ENCODE measurements at regions not wholly inside any gene's neighbourhood (a gene's known extent, or its start where the extent isn't known, plus 50 kb on each side); places are given as distances from the start of the nearest gene placed in this dataset.

DNA sequence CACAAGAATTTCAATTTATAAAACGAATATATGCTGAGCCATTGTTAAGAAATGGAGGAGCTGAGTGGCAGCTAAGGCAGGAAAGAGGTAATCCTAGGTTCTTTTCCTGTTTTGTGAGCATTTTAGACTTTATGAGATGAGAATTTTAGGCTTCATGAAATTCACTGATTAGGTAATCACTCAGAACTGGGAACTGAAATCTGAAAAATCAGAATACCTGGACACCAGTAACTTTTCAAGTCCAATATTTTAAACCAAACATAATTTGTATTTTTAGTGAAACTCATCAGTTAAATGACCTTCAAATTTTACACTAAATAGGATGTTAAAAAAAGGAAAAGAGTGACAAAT, 389.9 kb downstream of the HTR1B start:
- no peak for DNase-seq (ENCODE audit: low spot score)

DNA sequence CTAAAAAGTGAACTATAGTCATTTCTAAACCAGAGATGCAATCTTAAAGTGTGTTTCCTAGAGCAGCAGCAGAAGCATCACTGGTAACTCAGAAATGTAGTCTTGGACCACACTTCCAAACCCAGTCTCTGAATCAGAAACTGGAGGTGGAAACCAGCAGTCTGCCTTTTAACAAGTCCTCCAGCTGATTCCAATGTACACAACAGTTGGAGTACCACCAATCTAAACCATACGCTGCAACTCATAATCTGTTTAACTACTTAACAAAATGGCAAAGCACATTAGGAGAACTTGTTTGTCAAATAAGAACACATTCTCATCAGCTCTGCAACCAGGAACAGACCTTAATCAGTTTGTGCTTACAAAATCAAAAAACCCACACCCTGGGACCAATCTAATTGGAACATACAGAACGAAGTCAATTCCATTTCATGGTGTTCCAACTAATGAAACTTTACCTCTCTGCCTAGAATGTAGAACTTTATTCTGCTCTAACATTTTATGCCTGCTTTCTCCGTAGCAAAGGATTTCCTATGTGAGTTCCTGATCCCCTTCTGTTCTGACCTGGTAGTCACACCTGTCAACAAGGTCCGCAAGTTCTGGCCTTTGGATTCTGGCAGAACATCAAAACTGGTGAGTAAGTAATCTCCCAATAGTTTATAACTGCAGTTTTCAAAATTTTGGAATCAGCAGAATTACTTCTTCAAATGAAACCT, 390.4 kb downstream of the HTR1B start:
- no peak for DNase-seq (ENCODE audit: low spot score)

- DNase-seq (ENCODE audit: low spot score) = no peak
Observed at GRCh38 chr6:77063494-77063893, 399.8 kb downstream of the HTR1B start.

DNA sequence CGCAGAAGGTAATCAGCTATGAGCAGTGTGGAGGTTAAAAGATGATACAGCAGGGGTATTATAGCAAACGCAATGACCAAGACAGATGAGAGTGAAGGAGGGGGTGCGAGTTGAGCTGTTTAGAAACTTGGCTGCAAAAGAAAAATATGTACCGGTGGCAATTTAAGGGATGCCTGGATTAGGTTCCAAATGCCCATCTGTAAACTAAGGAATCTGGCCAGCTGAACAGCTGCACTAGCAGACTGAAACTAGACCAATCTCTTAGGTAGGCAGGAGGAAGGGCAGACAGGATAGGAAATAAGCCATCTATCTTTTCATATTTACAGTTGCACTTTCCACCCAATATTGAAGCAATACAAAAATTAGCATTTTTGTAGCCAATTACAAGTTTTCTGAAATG, 407.6 kb downstream of the HTR1B start:
- DNase-seq (ENCODE audit: low spot score) = no peak

GRCh38 chr6:77040568-77041195, 422.6 kb downstream of the HTR1B start:
- DNase-seq (ENCODE audit: low spot score) = no peak

- no peak for DNase-seq (ENCODE audit: low spot score)
Observed at GRCh38 chr6:77038807-77039206, 424.5 kb downstream of the HTR1B start.

DNA sequence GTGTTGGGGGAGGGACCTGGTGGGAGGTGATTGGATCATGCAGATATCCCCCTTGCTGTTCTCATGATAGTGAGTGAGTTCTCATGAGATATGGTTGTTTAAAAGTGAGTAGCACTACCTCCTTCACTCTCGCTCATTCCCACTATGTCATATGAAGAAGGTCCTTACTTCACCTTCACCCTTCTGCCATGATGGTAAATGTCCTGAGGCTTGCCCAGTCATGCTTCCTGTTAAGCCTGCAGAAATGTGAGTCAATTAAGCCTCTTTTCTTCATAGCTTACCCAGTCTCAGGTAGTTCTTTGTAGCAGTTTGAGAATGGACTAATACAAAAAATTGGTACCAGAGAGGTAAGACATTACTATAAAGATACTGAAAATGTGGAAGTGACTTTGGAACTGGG, 425.9 kb downstream of the HTR1B start:
- DNase-seq (ENCODE audit: low spot score) = no peak

DNA sequence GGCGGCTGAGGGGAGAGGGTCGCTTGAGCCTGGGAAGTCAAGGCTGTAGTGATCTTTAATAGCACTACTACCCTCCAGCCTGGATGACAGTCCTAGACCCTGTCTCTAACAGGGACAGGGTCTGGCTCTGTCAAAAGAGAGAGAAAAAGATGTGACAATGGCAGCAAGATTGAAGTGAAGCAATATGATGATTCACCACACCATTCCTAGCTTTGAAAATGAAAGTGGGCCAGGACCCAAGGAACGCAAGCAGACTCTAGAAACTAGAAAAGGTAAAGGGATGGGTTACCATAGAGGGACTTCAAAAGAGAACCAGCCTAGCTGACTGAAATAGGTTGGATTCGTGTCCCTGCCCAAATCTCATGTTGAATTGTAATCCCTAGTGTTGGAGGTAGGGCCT, 426.9 kb downstream of the HTR1B start:
- no peak for DNase-seq (ENCODE audit: low spot score)

- DNase-seq (ENCODE audit: low spot score) = no peak
Observed at GRCh38 chr6:77034161-77034560, 429.1 kb downstream of the HTR1B start.

DNA sequence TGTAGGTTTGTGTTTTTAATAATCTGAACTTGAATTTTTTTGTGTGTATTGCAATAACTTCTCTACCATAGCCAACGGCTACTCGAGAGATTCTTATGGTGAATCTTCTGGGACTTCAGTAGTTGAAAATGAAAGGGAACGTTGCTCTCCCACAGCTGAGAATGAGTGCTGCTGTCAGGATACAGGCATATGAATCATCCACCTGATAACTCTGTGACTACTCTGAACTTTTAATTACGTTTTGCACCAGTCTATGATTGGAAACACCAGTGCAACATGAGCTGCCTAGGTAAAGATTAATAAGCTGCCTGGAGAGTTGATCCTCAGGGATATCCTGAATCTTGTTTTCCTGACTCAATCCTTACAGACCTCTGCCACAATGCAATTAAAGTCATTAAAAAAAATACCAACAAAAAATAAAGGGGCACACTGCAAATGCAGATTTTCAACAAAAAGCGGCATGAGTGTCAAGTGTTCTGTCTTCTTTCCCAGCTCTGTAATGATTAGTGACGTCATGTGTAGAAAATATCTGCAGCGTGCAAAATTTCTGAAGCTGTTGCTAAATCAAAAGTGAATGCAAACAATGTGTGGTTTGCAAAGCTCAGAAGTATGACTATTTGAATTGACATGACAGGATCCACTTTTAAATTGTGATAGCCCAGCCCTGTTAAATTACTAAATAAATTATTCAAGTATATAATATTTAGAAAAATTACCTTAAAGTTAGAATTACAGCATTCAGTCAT, 432.2 kb downstream of the HTR1B start:
- DNase-seq (ENCODE audit: low spot score) = no peak

DNA sequence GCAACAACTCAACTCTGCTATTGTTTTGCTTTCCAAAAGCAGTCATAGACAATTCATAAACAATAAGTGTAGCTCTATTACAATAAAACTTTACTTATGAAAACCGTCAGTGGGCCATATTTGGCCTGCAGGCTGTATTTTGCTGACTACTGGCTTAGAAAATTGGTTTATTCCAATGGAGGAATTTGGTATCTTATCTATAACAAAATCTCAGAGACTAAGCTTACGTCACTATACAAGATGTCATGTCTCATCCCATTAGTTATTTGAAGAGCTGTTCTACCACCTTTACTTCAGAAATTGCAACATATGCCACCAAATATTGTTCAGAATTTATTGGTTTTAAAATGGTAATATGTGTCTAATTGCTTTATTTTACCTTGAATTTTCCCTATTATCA, 436.9 kb downstream of the HTR1B start:
- DNase-seq (ENCODE audit: low spot score) = no peak

DNA sequence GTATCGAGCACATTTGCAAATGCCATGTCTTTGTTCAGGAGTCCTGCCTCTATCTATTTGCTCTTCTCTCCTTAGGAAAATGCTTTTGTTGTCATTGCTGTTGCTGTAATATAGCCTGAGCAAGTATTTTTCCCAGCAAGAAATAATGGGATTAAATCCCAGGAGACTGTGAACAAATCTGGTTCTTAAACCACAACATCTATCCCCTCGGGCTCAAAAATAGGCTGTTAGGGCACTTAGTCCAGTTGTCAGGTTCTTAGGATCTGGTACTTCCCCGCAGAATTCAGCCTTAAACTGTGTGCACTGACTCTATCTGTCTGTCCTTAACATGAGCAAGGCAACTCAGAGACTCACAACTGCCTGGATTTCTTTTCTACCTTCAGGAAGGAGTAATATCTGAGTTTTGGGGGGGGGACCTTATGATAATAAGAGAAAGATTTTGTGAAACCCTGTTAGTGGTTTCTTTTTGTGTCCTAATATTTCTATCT, 437.5 kb downstream of the HTR1B start:
- no peak for DNase-seq (ENCODE audit: low spot score)

DNA sequence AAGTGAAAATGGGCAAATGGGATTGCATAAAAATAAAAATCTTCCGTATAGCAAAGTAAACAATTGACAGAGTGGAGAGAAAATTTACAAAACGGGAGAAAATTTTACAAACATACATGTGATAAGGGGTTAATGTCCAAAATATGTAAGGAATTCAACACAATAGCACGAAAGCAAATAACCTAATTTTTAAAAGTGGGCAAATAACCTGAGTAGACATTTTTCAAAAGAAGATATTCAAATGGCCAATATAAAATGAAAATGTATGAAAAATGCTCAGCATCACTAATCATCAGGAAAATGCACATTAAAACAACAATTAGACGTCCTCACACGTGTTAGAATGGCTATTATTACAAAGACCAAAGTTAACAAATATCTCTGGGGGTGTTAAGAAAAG, 441.5 kb downstream of the HTR1B start:
- no peak for DNase-seq (ENCODE audit: low spot score)

GRCh38 chr6:77021232-77021631, 442.1 kb downstream of the HTR1B start:
- no peak for DNase-seq (ENCODE audit: low spot score)

DNA sequence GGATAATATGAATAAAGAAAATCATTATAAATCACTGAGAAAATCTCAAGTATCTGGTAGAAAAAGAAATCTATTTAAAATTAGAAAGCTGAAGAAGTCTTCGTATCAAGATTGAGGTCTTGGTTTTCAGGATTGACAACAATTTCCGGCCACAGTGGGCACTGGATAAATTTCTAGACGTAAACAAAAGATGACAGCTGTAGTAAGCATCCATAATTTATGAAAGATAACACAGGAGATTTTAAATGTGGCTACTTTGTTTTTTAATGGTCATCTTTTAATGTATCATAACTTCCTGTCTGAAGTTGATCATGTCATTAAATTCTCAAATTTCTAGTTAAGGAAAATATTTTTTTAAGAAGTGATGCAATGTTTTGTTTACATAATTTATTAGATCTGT, 444.2 kb downstream of the HTR1B start:
- no peak for DNase-seq (ENCODE audit: low spot score)

DNA sequence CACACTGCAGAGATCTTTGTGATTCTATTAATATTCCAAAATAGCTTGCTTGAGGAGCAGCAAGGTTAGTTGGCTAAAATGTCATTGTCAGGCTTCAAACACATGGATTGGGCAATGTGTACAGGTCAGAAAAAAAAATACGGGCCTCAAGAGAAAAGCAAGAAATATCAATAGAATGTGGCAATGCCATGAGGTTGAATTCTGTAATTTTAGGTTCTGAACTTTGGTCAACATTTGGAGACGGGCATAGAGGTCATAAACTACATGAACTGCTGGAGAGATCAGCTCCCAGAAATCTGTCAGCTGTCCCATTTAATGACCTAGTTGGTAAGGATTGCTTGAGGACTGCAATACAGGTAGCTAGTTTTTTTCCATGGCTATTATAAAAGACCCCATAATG, 445.8 kb downstream of the HTR1B start:
- no peak for DNase-seq (ENCODE audit: low spot score)

DNA sequence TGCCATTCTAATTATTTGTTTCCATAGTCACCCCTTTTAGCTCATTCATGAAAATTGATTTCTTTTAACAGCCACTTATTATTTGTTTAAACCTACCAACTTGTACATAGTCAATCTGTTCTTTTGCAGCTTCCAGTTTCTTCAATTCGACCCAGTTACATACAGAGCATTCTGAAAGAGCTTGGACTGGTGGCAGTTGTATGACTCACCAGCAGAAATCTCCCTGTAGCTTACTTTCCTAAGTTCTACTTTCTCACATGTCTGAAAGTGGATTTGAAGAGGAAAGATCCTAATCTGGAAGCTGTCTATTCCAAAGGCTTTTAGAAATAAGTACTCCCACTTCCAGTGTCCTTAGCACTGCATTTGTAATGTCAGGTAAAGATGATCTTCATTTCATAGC, 447.9 kb downstream of the HTR1B start:
- no peak for DNase-seq (ENCODE audit: low spot score)

DNA sequence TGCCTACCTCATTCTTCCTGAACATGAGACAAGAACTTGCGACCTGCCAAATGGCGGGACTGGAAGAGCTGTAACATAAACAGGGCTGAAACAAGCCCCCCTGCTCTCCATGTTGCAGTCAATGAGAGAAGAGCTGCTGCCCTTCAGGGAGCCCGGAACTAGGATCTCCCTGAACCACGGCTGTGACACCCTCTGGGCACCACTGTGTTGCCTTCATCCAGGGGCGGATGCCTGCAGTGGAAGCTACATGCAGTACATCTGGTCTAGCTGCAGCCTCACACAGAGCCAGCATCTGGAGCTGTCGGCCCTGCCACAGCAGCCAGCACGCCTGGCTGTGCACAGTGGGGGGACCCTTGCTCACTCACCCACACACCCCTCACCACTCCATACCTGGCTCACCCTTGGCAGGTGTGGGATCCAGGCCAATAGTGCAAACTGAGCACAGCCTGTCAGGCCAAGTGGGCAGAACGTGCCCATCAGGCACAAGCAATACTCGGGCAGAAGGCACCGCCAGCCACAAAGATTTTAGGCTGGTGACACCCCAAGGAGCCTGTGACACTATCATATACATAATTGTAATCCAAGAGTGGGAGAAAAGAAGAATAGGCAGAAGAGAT, 451.3 kb downstream of the HTR1B start:
- DNase-seq (ENCODE audit: low spot score) = no peak

GRCh38 chr6:77010931-77011542, 452.3 kb downstream of the HTR1B start:
- DNase-seq (ENCODE audit: low spot score) = no peak

DNA sequence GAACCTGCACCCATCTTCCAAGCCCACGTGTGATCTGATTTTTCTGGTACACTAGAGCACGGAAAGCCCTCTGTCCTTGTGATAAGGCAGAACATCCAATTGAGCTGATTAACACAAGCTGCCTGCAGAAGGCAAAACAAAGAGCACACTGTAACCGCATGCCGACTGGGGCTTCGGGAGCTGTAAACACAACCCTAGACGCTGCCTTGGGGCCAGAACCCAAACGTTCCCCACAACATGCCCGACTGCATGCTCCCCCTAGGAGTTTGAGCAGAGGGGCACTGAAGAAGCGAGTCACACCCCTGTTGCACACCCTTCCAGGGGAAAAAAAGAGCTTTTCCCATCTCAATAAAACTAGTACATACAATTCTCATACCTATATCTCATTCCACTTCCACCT, 470.7 kb downstream of the HTR1B start:
- DNase-seq (ENCODE audit: low spot score) = no peak

DNA sequence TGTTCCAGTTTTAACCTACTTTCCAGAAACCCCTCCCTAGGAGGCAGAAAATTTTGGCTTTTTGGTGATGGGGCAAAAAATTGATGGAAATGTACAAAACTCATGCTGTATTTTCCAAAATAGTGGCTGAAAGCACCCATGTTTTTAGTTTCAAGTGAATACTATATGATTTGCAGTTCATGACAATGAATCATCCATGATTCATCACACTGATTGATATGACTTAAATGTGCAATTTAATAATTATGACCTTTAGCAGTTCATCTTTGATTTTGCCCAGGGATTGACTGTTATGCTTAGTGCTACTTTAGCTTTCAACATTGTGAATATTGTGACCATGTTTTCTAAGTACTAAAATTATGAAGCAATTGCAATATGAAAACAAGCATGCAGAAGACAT, 478.7 kb downstream of the HTR1B start:
- DNase-seq (ENCODE audit: low spot score) = no peak

DNA sequence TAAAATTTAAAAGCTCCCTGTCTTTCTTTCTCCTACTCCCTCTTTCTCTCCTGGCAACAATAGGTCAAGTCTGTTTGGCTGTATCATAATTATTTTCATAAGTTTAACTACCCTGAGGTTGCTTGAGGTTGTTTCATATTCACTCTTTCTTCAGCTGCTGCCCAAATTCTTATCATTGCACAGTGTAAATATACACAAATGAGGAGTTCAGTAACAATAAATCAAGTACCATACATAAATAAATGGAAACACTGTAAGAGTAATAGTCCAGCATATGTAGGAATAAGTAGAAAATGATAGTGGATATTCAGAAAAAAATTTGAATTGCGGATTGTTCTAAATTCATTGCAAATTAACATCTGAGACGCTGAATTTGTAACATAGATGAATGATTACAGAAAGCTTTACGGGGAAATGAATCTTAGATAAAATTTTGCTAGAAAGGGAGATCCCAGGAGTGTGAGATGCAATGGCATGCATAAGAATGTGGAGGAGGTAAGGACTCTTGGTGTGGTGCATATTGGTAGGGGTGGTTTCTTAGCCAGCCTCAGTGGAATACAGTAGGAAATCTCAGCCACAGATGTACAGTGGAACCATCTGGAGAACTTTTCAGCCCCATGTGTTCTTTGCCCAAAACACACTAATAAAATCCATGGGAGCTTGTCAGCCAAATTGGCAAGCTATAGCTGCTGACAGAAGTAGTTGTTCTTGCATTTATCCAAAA, 480.7 kb downstream of the HTR1B start:
- DNase-seq (ENCODE audit: low spot score) = no peak

Data from SW480 (cell line).